Left colon (tissue), 2 donors: ENCODE measurements at regions not wholly inside any gene's neighbourhood (a gene's known extent, or its start where the extent isn't known, plus 50 kb on each side); places are given as distances from the start of the nearest gene placed in this dataset.
"Not testable (repeated sequence)": the region's sequence is repeated elsewhere in the genome, so short reads cannot be mapped to it uniquely, and the experiment has no call there.

ENCODE experiments used
- ATAC-seq: fragments of 200-7000 bp; cut with Tn5 transposase; one replicate; pipeline ENCODE4 v1.9.1; 2020; ENCODE audit warnings: mild to moderate bottlenecking, moderate library complexity
- DNase-seq, 2 donors: peaks; one replicate each; pipeline ENCODE4 v3.0.0-alpha.2; 2020
- intact Hi-C, 2 donors: fragments of 100-400 bp; cut with DNase I in 1 of 2; cut with micrococcal nuclease in 1 of 2; formaldehyde crosslinking; loops; one replicate each; pipeline versions ENCODE4 v1.11.2 to v1.14.0; 2022; cut with DNase I, micrococcal nuclease
- donor health status: DM: no; HTN: no; CAD: no.
- donor health status: DM: yes; HTN: yes; CAD: no.

GRCh38 chr1:838291-838690 lies 85.4 kb upstream of the SAMD11 start:
- DNase-seq, intact Hi-C loops, ATAC-seq: not testable (repeated sequence)

- intact Hi-C loops, ATAC-seq: not testable (repeated sequence)
These were observed 83.1 kb upstream of the SAMD11 start for GRCh38 chr1:840592-840991.

GRCh38 chr1:841671-842425 lies 81.9 kb upstream of the SAMD11 start:
- ATAC-seq, intact Hi-C loops: not testable (repeated sequence)

More at GRCh38 chr1:840592-840991, 83.1 kb upstream of the SAMD11 start:
- DNase-seq, result not testable (repeated sequence)

GRCh38 chr1:842799-843198 lies 80.9 kb upstream of the SAMD11 start:
- ATAC-seq, DNase-seq, intact Hi-C loops: not testable (repeated sequence)

More at GRCh38 chr1:841671-842425, 81.9 kb upstream of the SAMD11 start:
- DNase-seq, result not testable (repeated sequence)

- DNase-seq, intact Hi-C loops, ATAC-seq: not testable (repeated sequence)
These were observed 79.8 kb upstream of the SAMD11 start for GRCh38 chr1:843946-844345.

GRCh38 chr1:844472-845026 lies 79.2 kb upstream of the SAMD11 start:
- intact Hi-C loops, result no loop called here
- DNase-seq (no peak), ATAC-seq (no peak)

- DNase-seq, ATAC-seq, intact Hi-C loops: not testable (repeated sequence)
These were observed 78.1 kb upstream of the SAMD11 start for GRCh38 chr1:845641-846040.

GRCh38 chr1:849873-850272 lies 73.8 kb upstream of the SAMD11 start:
- not testable (repeated sequence) for ATAC-seq

GRCh38 chr1:850318-850717 lies 73.4 kb upstream of the SAMD11 start:
- ATAC-seq, result peak; percentile 46
- intact Hi-C loops, DNase-seq: not testable (repeated sequence)

More at GRCh38 chr1:849873-850272, 73.8 kb upstream of the SAMD11 start:
- intact Hi-C loops, DNase-seq: not testable (repeated sequence)

- DNase-seq, ATAC-seq, intact Hi-C loops: not testable (repeated sequence)
These were observed 72.3 kb upstream of the SAMD11 start for GRCh38 chr1:851398-851797.

GRCh38 chr1:851841-852240 lies 71.9 kb upstream of the SAMD11 start:
- ATAC-seq, intact Hi-C loops, DNase-seq: not testable (repeated sequence)

GRCh38 chr1:855202-855981 lies 68.3 kb upstream of the SAMD11 start:
- DNase-seq, ATAC-seq, intact Hi-C loops: not testable (repeated sequence)

- ATAC-seq, DNase-seq, intact Hi-C loops: not testable (repeated sequence)
These were observed 67.1 kb upstream of the SAMD11 start for GRCh38 chr1:856541-857057.

- intact Hi-C loops, DNase-seq: not testable (repeated sequence)
- ATAC-seq, result peak; percentile 69
These were observed 65.6 kb upstream of the SAMD11 start for GRCh38 chr1:857926-858648.

- intact Hi-C loops, result not testable (repeated sequence)
- ATAC-seq, result peak; percentile 79
- peak; percentile 50 to 58 for DNase-seq
These were observed 65.1 kb upstream of the SAMD11 start for GRCh38 chr1:858649-859041.

- ATAC-seq, result peak; percentile 53
- DNase-seq, intact Hi-C loops: not testable (repeated sequence)
These were observed 62.8 kb upstream of the SAMD11 start for GRCh38 chr1:860941-861340.

- ATAC-seq, result no peak
- intact Hi-C loops, result no loop called here
These were observed 62.0 kb upstream of the SAMD11 start for GRCh38 chr1:861714-862113.

GRCh38 chr1:862601-863000 lies 61.1 kb upstream of the SAMD11 start:
- DNase-seq, intact Hi-C loops, ATAC-seq: not testable (repeated sequence)

More at GRCh38 chr1:861714-862113, 62.0 kb upstream of the SAMD11 start:
- no peak for DNase-seq
